HCT116 (cell line): ENCODE measurements at regions not wholly inside any gene's neighbourhood (a gene's known extent, or its start where the extent isn't known, plus 50 kb on each side); places are given as distances from the start of the nearest gene placed in this dataset.

ENCODE experiments used
- CTCF ChIP-seq, 3 experiments: fragments of 200-600 bp in 1 of 3; sonication (generic) in 1 of 3; IDR thresholded peaks in 2 of 3; conservative IDR thresholded peaks in 1 of 3; 2 replicates each; pipeline ENCODE4 v1.5.1; 2012 to 2017; ENCODE audit warnings: low read depth in 2 of 3, low read length in 2 of 3, antibody characterized with exemption in 1 of 3, borderline replicate concordance in 1 of 3, control low read depth in 1 of 3, mild to moderate bottlenecking in 1 of 3, mixed read lengths in 1 of 3, mixed run types in 1 of 3, moderate library complexity in 1 of 3; ENCODE audit not compliant: insufficient read depth in 1 of 3
- EGR1 ChIP-seq: IDR thresholded peaks from 2 replicates; pipeline ENCODE4 v1.6.1; 2012; ENCODE audit warnings: low read depth
- EZH2 ChIP-seq: fragments of 200-600 bp; sonication (generic); IDR thresholded peaks from 2 replicates; pipeline ENCODE4 v1.6.1; 2017; ENCODE audit warnings: antibody characterized with exemption, mixed run types
- EZH2phosphoT487 ChIP-seq: fragments of 200-600 bp; IDR thresholded peaks from 2 replicates; pipeline ENCODE4 v1.6.1; 2018; ENCODE audit warnings: antibody characterized with exemption, borderline replicate concordance
- FOSL1 ChIP-seq: IDR thresholded peaks from 2 replicates; pipeline ENCODE4 v1.6.1; 2012; ENCODE audit warnings: low read depth
- POLR2A ChIP-seq: IDR thresholded peaks from 2 replicates; pipeline ENCODE4 v1.7.0; 2011; ENCODE audit warnings: borderline replicate concordance; ENCODE audit not compliant: insufficient read depth, insufficient read length; ENCODE audit errors: extremely low read depth
- TF ChIP-seq, protein P1 (sequence below): IDR thresholded peaks from 2 replicates; pipeline ENCODE4 v1.6.1; 2012; ENCODE audit warnings: low read depth

GRCh38 chr3:6524479-6524878, 336.4 kb upstream of the GRM7 start:
- no peak for TF ChIP-seq CTCF (IDR thresholded peaks at IDR 0.05 in 2 of 3, conservative IDR thresholded peaks at IDR 0.05 in 1 of 3; ENCODE audit: borderline replicate concordance in 1 of 3, insufficient read depth in 1 of 3, low read depth in 2 of 3, low read length in 2 of 3)
- no peak for TF ChIP-seq POLR2A
- TF ChIP-seq EZH2phosphoT487 = no peak
- TF ChIP-seq EZH2 = no peak
- no peak for TF ChIP-seq EGR1
- TF ChIP-seq, protein P1, sequence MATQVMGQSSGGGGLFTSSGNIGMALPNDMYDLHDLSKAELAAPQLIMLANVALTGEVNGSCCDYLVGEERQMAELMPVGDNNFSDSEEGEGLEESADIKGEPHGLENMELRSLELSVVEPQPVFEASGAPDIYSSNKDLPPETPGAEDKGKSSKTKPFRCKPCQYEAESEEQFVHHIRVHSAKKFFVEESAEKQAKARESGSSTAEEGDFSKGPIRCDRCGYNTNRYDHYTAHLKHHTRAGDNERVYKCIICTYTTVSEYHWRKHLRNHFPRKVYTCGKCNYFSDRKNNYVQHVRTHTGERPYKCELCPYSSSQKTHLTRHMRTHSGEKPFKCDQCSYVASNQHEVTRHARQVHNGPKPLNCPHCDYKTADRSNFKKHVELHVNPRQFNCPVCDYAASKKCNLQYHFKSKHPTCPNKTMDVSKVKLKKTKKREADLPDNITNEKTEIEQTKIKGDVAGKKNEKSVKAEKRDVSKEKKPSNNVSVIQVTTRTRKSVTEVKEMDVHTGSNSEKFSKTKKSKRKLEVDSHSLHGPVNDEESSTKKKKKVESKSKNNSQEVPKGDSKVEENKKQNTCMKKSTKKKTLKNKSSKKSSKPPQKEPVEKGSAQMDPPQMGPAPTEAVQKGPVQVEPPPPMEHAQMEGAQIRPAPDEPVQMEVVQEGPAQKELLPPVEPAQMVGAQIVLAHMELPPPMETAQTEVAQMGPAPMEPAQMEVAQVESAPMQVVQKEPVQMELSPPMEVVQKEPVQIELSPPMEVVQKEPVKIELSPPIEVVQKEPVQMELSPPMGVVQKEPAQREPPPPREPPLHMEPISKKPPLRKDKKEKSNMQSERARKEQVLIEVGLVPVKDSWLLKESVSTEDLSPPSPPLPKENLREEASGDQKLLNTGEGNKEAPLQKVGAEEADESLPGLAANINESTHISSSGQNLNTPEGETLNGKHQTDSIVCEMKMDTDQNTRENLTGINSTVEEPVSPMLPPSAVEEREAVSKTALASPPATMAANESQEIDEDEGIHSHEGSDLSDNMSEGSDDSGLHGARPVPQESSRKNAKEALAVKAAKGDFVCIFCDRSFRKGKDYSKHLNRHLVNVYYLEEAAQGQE = no peak
- no peak for TF ChIP-seq FOSL1
